ENCODE measurements at regions not wholly inside any gene's neighbourhood (a gene's known extent, or its start where the extent isn't known, plus 50 kb on each side); places are given as distances from the start of the nearest gene placed in this dataset.

GRCh38 chr2:125658583-125658982, 997.4 kb upstream of the GYPC start:
- TF ChIP-seq POLR2A (IDR thresholded peaks at IDR 0.05) (no peak), CTCF (IDR thresholded peaks at IDR 0.05) (no peak)

Measured in right lobe of liver (tissue), 4 donors.